ENCODE measurements at regions not wholly inside any gene's neighbourhood (a gene's known extent, or its start where the extent isn't known, plus 50 kb on each side); places are given as distances from the start of the nearest gene placed in this dataset.

- TF ChIP-seq POLR2AphosphoS5 (IDR thresholded peaks at IDR 0.05; ENCODE audit: low read depth) (no peak), JUNB (IDR thresholded peaks at IDR 0.05; ENCODE audit: unreplicated experiment) (no peak), CREB1 (CRISPR knock-in tag; IDR thresholded peaks at IDR 0.05; ENCODE audit: low read depth) (no peak), ZNF331 (CRISPR knock-in tag; IDR thresholded peaks at IDR 0.05; ENCODE audit: low read depth) (no peak), REST (IDR thresholded peaks at IDR 0.05; ENCODE audit: unreplicated experiment) (no peak), CTCF (conservative IDR thresholded peaks at IDR 0.05; ENCODE audit: low read depth in 2 of 2) (no peak), ZNF462 (CRISPR knock-in tag; IDR thresholded peaks at IDR 0.05) (no peak), ZNF114 (CRISPR knock-in tag; IDR thresholded peaks at IDR 0.05) (no peak), ETS1 (IDR thresholded peaks at IDR 0.05) (no peak), EZH2 (IDR thresholded peaks at IDR 0.05; ENCODE audit: low read depth, unreplicated experiment) (no peak), EZH2phosphoT487 (IDR thresholded peaks at IDR 0.05; ENCODE audit: unreplicated experiment) (no peak), NANOG (IDR thresholded peaks at IDR 0.05; ENCODE audit: borderline replicate concordance) (no peak), STAT1 (IDR thresholded peaks at IDR 0.05; ENCODE audit: unreplicated experiment) (no peak)
- Mint-ChIP-seq H3K27ac (no peak overlapping the region), H3K4me3 (no peak overlapping the region), H3K9me3 (peaks cover 3% of the 10 kb centered on the region; the same call in 1 of the 3 replicates), H3K27me3 (ENCODE audit: insufficient read depth, low read depth, poor library complexity) (no peaks in the 10 kb centered on the region), H3K4me1 (no peaks in the 10 kb centered on the region), H3K36me3 (ENCODE audit: low read depth) (no peaks in the 10 kb centered on the region)
- Histone ChIP-seq H4K20me1 (replicated peaks; ENCODE audit: insufficient read depth) (no peaks in the 10 kb centered on the region), H3K4me1 (ENCODE audit: insufficient read depth) (no peaks in the 10 kb centered on the region), H3K27me3 (ENCODE audit: insufficient read depth) (no peaks in the 10 kb centered on the region), H3K4me2 (no peak overlapping the region), H3F3A (replicated peaks; ENCODE audit: low read depth) (no peaks in the 10 kb centered on the region), H3K27ac (ENCODE audit: low read depth) (no peak overlapping the region), H3K79me2 (replicated peaks; ENCODE audit: insufficient read depth) (no peaks in the 10 kb centered on the region), H3K9me2 (ENCODE audit: insufficient read depth) (peaks cover 4% of the 10 kb centered on the region; the same call in 1 of the 2 replicates), H3K4me3 (no peak overlapping the region), H2AFZ (no peak overlapping the region), H3K36me3 (ENCODE audit: insufficient read depth) (no peaks in the 10 kb centered on the region)
- ATAC-seq (no peak), DNase-seq (ENCODE audit: low spot score) (no peak)
Observed at GRCh38 chr5:75916144-75916543, 167.0 kb upstream of the SV2C start.
